WTC11 (cell line): ENCODE measurements at regions not wholly inside any gene's neighbourhood (a gene's known extent, or its start where the extent isn't known, plus 50 kb on each side); places are given as distances from the start of the nearest gene placed in this dataset.

Source experiments
- ATAC-seq: fragments of 200-7000 bp; cut with Tn5 transposase; 2 replicates; pipeline ENCODE4 v1.10.0; 2021; ENCODE audit warnings: mild to moderate bottlenecking, moderate library complexity
- CTCF ChIA-PET: fragments of 300-600 bp; sonication (Branson Sonifier 250); formaldehyde crosslinking; loops from one replicate; lab custom pipeline; 2021; ENCODE audit warnings: antibody characterized with exemption; lab: Charles Lee
- POLR2A ChIA-PET: fragments of 350-600 bp; sonication (Branson Sonifier 250); formaldehyde crosslinking; loops from one replicate; lab custom pipeline; 2021; ENCODE audit warnings: antibody characterized with exemption; lab: Charles Lee
- DNase-seq: peaks from one replicate; pipeline ENCODE4 v3.0.0; 2021; ENCODE audit warnings: low spot score
- H3K27ac Mint-ChIP-seq: 2 replicates; pipeline ENCODE4 v1.8.0; 2021; ENCODE audit warnings: mixed read lengths
- H3K27me3 Mint-ChIP-seq: 2 replicates; pipeline ENCODE4 v1.8.0; 2021; ENCODE audit warnings: low read depth, mild to moderate bottlenecking, moderate library complexity, mixed read lengths
- H3K36me3 Mint-ChIP-seq: 2 replicates; pipeline ENCODE4 v1.8.0; 2021; ENCODE audit warnings: mixed read lengths
- H3K4me1 Mint-ChIP-seq: 2 replicates; pipeline ENCODE4 v1.8.0; 2022; ENCODE audit warnings: mixed read lengths
- H3K4me3 Mint-ChIP-seq: 2 replicates; pipeline ENCODE4 v1.8.0; 2021; ENCODE audit warnings: mild to moderate bottlenecking, moderate library complexity, mixed read lengths
- H3K9me3 Mint-ChIP-seq: 2 replicates; pipeline ENCODE4 v1.8.0; 2021; ENCODE audit warnings: mixed read lengths
- AFF4 ChIP-seq: sonication (generic); formaldehyde crosslinking; IDR thresholded peaks from 2 replicates; pipeline ENCODE4 v1.8.1; 2023; ENCODE audit warnings: mild to moderate bottlenecking, missing genetic modification reagents, borderline replicate concordance
- AR ChIP-seq: fragments of 250-450 bp; sonication (Bioruptor Pico); IDR thresholded peaks from 2 replicates; pipeline ENCODE4 v1.9.0; 2021; ENCODE audit warnings: mild to moderate bottlenecking
- ARID4B ChIP-seq: sonication (generic); formaldehyde crosslinking; IDR thresholded peaks from 2 replicates; pipeline ENCODE4 v1.8.0; 2023; ENCODE audit warnings: missing genetic modification reagents, mild to moderate bottlenecking, borderline replicate concordance
- ATF1 ChIP-seq: sonication (generic); formaldehyde crosslinking; IDR thresholded peaks from 2 replicates; pipeline ENCODE4 v1.8.1; 2023; ENCODE audit warnings: mild to moderate bottlenecking, moderate library complexity, missing genetic modification reagents
- CDX4 ChIP-seq: fragments of 250-450 bp; sonication (Bioruptor Pico); IDR thresholded peaks from 2 replicates; pipeline ENCODE4 v1.9.0; 2021; ENCODE audit warnings: moderate library complexity, mild to moderate bottlenecking, inconsistent platforms, borderline replicate concordance
- CREM ChIP-seq: sonication (generic); formaldehyde crosslinking; IDR thresholded peaks from 2 replicates; pipeline ENCODE4 v1.8.1; 2022; ENCODE audit warnings: mild to moderate bottlenecking, missing genetic modification reagents, moderate library complexity
- ESRRA ChIP-seq: sonication (generic); formaldehyde crosslinking; IDR thresholded peaks from 2 replicates; pipeline ENCODE4 v1.8.1; 2022; ENCODE audit warnings: mild to moderate bottlenecking, missing genetic modification reagents, borderline replicate concordance
- IRF1 ChIP-seq: sonication (generic); formaldehyde crosslinking; IDR thresholded peaks from 2 replicates; pipeline ENCODE4 v1.8.0; 2023; ENCODE audit warnings: missing genetic modification reagents
- IRF2 ChIP-seq: sonication (generic); formaldehyde crosslinking; IDR thresholded peaks from 2 replicates; pipeline ENCODE4 v1.8.0; 2022; ENCODE audit warnings: low read depth, missing genetic modification reagents, borderline replicate concordance
- MLX ChIP-seq: sonication (generic); formaldehyde crosslinking; IDR thresholded peaks from 2 replicates; pipeline ENCODE4 v1.8.1; 2023; ENCODE audit warnings: mild to moderate bottlenecking, missing genetic modification reagents, moderate library complexity
- NFYB ChIP-seq: sonication (generic); formaldehyde crosslinking; conservative IDR thresholded peaks from 2 replicates; pipeline ENCODE4 v1.8.0; 2022; ENCODE audit warnings: low read depth, missing genetic modification reagents
- NR2C2 ChIP-seq: sonication (generic); formaldehyde crosslinking; IDR thresholded peaks from 2 replicates; pipeline ENCODE4 v1.8.0; 2022; ENCODE audit warnings: mild to moderate bottlenecking, missing genetic modification reagents
- RELA ChIP-seq: sonication (generic); formaldehyde crosslinking; IDR thresholded peaks from 2 replicates; pipeline ENCODE4 v1.8.1; 2022; ENCODE audit warnings: missing genetic modification reagents, mild to moderate bottlenecking, borderline replicate concordance
- STAT6 ChIP-seq: sonication (generic); formaldehyde crosslinking; conservative IDR thresholded peaks from 2 replicates; pipeline ENCODE4 v1.8.1; 2023; ENCODE audit warnings: mild to moderate bottlenecking, low read depth, missing genetic modification reagents, moderate library complexity
- TEAD4 ChIP-seq: sonication (generic); formaldehyde crosslinking; IDR thresholded peaks from 2 replicates; pipeline ENCODE4 v1.8.0; 2022; ENCODE audit warnings: mild to moderate bottlenecking, missing genetic modification reagents
- ZNF121 ChIP-seq: sonication (generic); formaldehyde crosslinking; IDR thresholded peaks from 2 replicates; pipeline ENCODE4 v1.8.0; 2023; ENCODE audit warnings: missing genetic modification reagents
- ZNF532 ChIP-seq: fragments of 250-450 bp; sonication (Bioruptor Pico); IDR thresholded peaks from 2 replicates; pipeline ENCODE4 v1.9.0; 2021; ENCODE audit warnings: mild to moderate bottlenecking, borderline replicate concordance

GRCh38 chr6:154596701-154597100 lies 86.2 kb upstream of the CNKSR3 start:
- CTCF ChIA-PET: interaction anchor here (1.1 to 1.2 kb wide), 2 partner anchors 38 to 86 kb away, joined by 3 to 4 read pairs; partner anchors contain the start of gene CNKSR3
- Mint-ChIP-seq H3K9me3 (no peaks in the 10 kb centered on the region), H3K4me3 (no peak overlapping the region)
- TF ChIP-seq ESRRA (CRISPR knock-in tag): no peak
- TF ChIP-seq ZNF532 (CRISPR knock-in tag): no peak
- TF ChIP-seq NFYB (CRISPR knock-in tag): no peak
- TF ChIP-seq CREM (CRISPR knock-in tag): no peak
- TF ChIP-seq ARID4B (CRISPR knock-in tag): no peak
- TF ChIP-seq RELA (CRISPR knock-in tag): no peak
- no peak for TF ChIP-seq AR (CRISPR knock-in tag)
- no peak for TF ChIP-seq TEAD4 (CRISPR knock-in tag)
- no peak for TF ChIP-seq MLX
- TF ChIP-seq IRF1 (CRISPR knock-in tag): no peak
- no peak for TF ChIP-seq IRF2 (CRISPR knock-in tag)
- no peak for TF ChIP-seq AFF4 (CRISPR knock-in tag)
- no peak for TF ChIP-seq STAT6
- TF ChIP-seq ZNF121 (CRISPR knock-in tag): no peak
- no peak for TF ChIP-seq NR2C2 (CRISPR knock-in tag)
- no peak for TF ChIP-seq ATF1 (CRISPR knock-in tag)
- TF ChIP-seq CDX4: no peak

More at GRCh38 chr6:154596701-154597100, 86.2 kb upstream of the CNKSR3 start:
- H3K4me1 Mint-ChIP-seq: peaks cover 26% of the 10 kb centered on the region
- DNase-seq (no peak), ATAC-seq (no peak)
- POLR2A ChIA-PET: no interaction called here
- no peaks in the 10 kb centered on the region for H3K27me3 Mint-ChIP-seq
- H3K27ac Mint-ChIP-seq: no peak overlapping the region
- H3K36me3 Mint-ChIP-seq: no peaks in the 10 kb centered on the region
